GM12875 (cell line): ENCODE measurements at regions not wholly inside any gene's neighbourhood (a gene's known extent, or its start where the extent isn't known, plus 50 kb on each side); places are given as distances from the start of the nearest gene placed in this dataset.

ENCODE experiments used
- H3K4me3 ChIP-seq: one replicate; pipeline ENCODE4 v1.5.1; 2011; ENCODE audit warnings: low read depth, low read length, control low read depth
- CTCF ChIP-seq: IDR thresholded peaks from 2 replicates; pipeline ENCODE4 v1.5.1; 2011; ENCODE audit warnings: low read depth, mild to moderate bottlenecking, control low read depth, inconsistent platforms, low read length, moderate library complexity, borderline replicate concordance; ENCODE audit not compliant: insufficient read depth

- TF ChIP-seq CTCF, result no peak
- H3K4me3 ChIP-seq, result no peak overlapping the region
These were observed 1499.7 kb upstream of the AGA start for GRCh38 chr4:178941975-178942374.

- H3K4me3 ChIP-seq, result no peak overlapping the region
- no peak for TF ChIP-seq CTCF
These were observed 1511.3 kb upstream of the AGA start for GRCh38 chr4:178953447-178954120.

- TF ChIP-seq CTCF, result no peak
These were observed 1513.4 kb upstream of the AGA start for GRCh38 chr4:178955614-178956013.

GRCh38 chr4:178958725-178959440 lies 1516.6 kb upstream of the AGA start:
- no peak for TF ChIP-seq CTCF
- no peak overlapping the region for H3K4me3 ChIP-seq

More at GRCh38 chr4:178955614-178956013, 1513.4 kb upstream of the AGA start:
- H3K4me3 ChIP-seq, result no peak overlapping the region

- TF ChIP-seq CTCF, result no peak
- no peak overlapping the region for H3K4me3 ChIP-seq
These were observed 1521.3 kb upstream of the AGA start for GRCh38 chr4:178963446-178964045.

GRCh38 chr4:178966644-178967043 lies 1524.4 kb upstream of the AGA start:
- no peak overlapping the region for H3K4me3 ChIP-seq
- TF ChIP-seq CTCF, result no peak
